ENCODE measurements at regions not wholly inside any gene's neighbourhood (a gene's known extent, or its start where the extent isn't known, plus 50 kb on each side); places are given as distances from the start of the nearest gene placed in this dataset.
"Not testable (repeated sequence)": the region's sequence is repeated elsewhere in the genome, so short reads cannot be mapped to it uniquely, and the experiment has no call there.

DNA sequence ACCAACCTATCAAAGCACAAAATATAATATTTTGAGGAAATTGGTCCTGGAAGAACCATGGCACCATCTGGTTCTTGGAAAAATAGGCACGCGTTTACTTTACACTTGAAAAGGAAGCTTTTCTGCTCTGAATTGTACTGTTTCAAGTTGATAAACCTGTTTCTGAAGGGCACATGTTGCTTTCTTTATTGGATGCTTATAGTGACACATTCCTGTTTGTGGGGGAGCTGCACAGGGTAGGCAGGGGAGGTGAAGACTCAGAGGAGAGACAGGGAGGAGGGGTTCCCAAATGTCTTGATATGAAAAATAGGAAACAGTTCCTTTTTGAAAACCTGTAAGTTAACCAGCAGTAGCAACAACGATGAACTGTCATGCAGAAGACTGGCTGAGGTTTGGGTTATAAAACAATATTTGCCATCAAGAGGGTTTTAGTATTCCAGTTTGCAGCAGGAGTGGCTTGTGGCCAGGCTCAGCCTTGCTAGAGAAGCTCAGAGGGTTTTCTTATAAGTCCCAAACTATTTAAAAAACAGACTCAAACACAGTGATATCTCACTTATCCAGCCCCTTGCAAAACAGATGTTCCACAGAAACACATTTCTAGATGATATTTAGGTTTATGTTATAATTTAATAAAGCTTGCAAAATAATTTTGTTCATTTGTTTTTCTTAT lies 127.0 kb upstream of the MROH9 start:
- H3K4me3 ChIP-seq (ENCODE audit: low read depth, low read length) = no peak overlapping the region
- no peak for DNase-seq (ENCODE audit: low read depth)
- TF ChIP-seq, protein P1, sequence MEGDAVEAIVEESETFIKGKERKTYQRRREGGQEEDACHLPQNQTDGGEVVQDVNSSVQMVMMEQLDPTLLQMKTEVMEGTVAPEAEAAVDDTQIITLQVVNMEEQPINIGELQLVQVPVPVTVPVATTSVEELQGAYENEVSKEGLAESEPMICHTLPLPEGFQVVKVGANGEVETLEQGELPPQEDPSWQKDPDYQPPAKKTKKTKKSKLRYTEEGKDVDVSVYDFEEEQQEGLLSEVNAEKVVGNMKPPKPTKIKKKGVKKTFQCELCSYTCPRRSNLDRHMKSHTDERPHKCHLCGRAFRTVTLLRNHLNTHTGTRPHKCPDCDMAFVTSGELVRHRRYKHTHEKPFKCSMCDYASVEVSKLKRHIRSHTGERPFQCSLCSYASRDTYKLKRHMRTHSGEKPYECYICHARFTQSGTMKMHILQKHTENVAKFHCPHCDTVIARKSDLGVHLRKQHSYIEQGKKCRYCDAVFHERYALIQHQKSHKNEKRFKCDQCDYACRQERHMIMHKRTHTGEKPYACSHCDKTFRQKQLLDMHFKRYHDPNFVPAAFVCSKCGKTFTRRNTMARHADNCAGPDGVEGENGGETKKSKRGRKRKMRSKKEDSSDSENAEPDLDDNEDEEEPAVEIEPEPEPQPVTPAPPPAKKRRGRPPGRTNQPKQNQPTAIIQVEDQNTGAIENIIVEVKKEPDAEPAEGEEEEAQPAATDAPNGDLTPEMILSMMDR (IDR thresholded peaks at IDR 0.05; ENCODE audit: low read depth, low read length) = no peak
- TF ChIP-seq, protein P2, sequence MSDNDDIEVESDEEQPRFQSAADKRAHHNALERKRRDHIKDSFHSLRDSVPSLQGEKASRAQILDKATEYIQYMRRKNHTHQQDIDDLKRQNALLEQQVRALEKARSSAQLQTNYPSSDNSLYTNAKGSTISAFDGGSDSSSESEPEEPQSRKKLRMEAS (IDR thresholded peaks at IDR 0.05; ENCODE audit: low read depth, low read length) = no peak
- TF ChIP-seq MYC (IDR thresholded peaks at IDR 0.05; ENCODE audit: low read depth, low read length) (no peak), POLR2A (IDR thresholded peaks at IDR 0.05; ENCODE audit: extremely low read depth, insufficient read length) (no peak)

DNA sequence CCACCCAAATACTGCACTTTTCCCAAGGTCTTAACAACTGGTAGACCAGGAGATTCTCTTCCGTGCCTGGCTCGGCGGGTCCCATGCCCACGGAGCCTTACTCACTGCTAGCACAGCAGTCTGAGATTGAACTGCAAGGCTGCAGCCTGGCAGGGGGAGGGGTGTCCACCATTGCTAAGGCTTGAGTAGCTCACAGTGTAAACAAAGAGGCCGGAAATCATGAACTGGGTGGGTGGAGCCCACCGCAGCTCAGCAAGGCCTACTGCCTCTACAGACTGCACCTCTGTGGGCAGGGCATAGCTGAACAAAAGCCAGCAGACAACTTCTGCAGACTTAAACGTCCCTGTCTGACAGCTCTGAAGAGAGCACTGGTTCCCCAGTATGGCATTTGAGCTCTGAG lies 124.3 kb upstream of the MROH9 start:
- H3K4me3 ChIP-seq (ENCODE audit: low read depth, low read length); DNase-seq (ENCODE audit: low read depth): not testable (repeated sequence)

DNA sequence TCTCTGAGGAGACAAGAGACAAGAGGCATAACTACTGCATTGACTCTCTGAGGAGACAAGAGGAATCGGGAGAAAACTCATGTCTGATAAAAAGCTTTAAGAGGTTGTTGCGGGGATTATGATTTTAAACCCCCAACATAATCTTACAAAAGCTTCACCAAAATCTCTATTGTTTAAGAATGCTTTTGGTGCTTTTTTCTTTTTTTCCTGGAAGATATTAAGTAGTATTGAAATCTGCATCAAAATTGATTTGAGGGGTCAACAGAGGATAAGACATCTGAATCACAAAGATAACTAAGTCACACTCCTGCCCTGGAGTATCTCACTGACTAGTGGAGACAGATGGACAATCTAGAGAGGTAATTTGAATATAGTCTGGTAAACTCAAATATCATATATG lies 115.6 kb upstream of the MROH9 start:
- H3K4me3 ChIP-seq (ENCODE audit: low read depth, low read length) = no peak overlapping the region
- no peak for DNase-seq (ENCODE audit: low read depth)
- TF ChIP-seq, protein P1 (IDR thresholded peaks at IDR 0.05; ENCODE audit: low read depth, low read length) = no peak
- TF ChIP-seq POLR2A (IDR thresholded peaks at IDR 0.05; ENCODE audit: extremely low read depth, insufficient read length) (no peak), MYC (IDR thresholded peaks at IDR 0.05; ENCODE audit: low read depth, low read length) (no peak)
- TF ChIP-seq, protein P2 (IDR thresholded peaks at IDR 0.05; ENCODE audit: low read depth, low read length) = no peak

DNA sequence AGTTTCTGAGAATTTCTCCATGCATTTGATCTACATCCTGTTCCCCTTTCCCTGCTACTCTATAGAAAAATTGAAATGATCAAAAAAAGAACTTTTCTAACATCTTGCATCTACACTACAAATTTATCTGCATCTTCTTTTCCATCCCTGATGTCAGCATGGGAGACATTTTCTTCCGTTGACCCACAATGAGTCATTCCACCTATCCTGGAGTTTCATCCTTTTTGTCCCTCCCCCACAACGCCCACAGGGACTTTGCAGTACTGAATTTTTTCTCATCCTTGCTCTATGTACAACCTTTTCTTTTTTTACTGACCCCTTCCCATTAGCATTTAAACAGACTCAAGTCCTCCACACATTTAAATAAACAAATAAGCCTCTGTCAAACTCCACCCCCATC lies 112.2 kb upstream of the MROH9 start:
- no peak for DNase-seq (ENCODE audit: low read depth)
- no peak for TF ChIP-seq POLR2A (IDR thresholded peaks at IDR 0.05; ENCODE audit: extremely low read depth, insufficient read length)
- TF ChIP-seq MYC (IDR thresholded peaks at IDR 0.05; ENCODE audit: low read depth, low read length) = no peak
- TF ChIP-seq, protein P1 (IDR thresholded peaks at IDR 0.05; ENCODE audit: low read depth, low read length) = no peak
- TF ChIP-seq, protein P2 (IDR thresholded peaks at IDR 0.05; ENCODE audit: low read depth, low read length) = no peak
- no peak overlapping the region for H3K4me3 ChIP-seq (ENCODE audit: low read depth, low read length)

DNA sequence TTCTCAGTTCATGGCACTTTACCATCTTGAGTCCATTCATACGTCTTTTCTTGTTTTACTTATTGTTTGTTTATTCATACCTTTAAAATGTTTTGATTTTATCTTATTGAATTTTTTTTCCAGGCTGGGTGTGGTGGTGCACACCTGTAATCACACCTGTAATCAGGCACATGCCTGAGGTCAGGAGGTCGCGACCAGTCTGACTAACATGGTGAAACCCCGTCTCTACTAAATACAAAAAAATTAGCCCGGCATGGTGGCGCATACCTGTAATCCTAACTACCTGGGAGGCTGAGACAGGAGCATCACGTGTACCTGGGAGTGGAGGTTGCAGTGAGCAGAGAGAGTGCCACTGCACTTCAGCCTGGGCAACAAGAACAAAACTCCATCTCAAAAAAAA lies 104.1 kb upstream of the MROH9 start:
- TF ChIP-seq, protein P1 (IDR thresholded peaks at IDR 0.05; ENCODE audit: low read depth, low read length) = no peak
- TF ChIP-seq, protein P2 (IDR thresholded peaks at IDR 0.05; ENCODE audit: low read depth, low read length) = no peak
- TF ChIP-seq POLR2A (IDR thresholded peaks at IDR 0.05; ENCODE audit: extremely low read depth, insufficient read length) = no peak
- no peak for TF ChIP-seq MYC (IDR thresholded peaks at IDR 0.05; ENCODE audit: low read depth, low read length)
- no peak overlapping the region for H3K4me3 ChIP-seq (ENCODE audit: low read depth, low read length)
- no peak for DNase-seq (ENCODE audit: low read depth)

DNA sequence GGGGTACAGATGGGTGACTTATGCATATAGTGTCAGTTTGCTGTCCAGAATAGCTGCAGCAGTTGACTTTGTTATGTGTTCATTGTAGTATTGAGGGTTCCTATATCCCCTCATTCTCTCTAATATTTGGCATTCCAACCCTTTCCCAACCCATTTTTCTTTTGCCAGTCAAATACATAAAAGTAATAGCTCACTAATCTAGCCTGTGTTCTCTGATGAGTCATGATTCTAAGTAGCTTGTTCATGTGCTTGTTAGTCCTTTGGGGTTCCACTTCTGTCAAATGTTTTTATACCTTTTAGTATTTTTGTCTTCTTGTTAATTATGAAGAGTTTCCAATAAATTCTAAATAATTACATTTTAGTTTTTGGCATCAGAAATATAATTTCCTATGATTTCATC lies 99.2 kb upstream of the MROH9 start:
- DNase-seq (ENCODE audit: low read depth) = no peak
- H3K4me3 ChIP-seq (ENCODE audit: low read depth, low read length) = no peak overlapping the region
- TF ChIP-seq, protein P1 (IDR thresholded peaks at IDR 0.05; ENCODE audit: low read depth, low read length) = no peak
- TF ChIP-seq POLR2A (IDR thresholded peaks at IDR 0.05; ENCODE audit: extremely low read depth, insufficient read length) (no peak), MYC (IDR thresholded peaks at IDR 0.05; ENCODE audit: low read depth, low read length) (no peak)
- TF ChIP-seq, protein P2 (IDR thresholded peaks at IDR 0.05; ENCODE audit: low read depth, low read length) = no peak
